GM12878 (cell line): ENCODE measurements at regions not wholly inside any gene's neighbourhood (a gene's known extent, or its start where the extent isn't known, plus 50 kb on each side); places are given as distances from the start of the nearest gene placed in this dataset.

ENCODE experiments used
- ATAC-seq: fragments of 200-7000 bp; cut with Tn5 transposase; 3 replicates; pipeline ENCODE4 v1.9.1; 2020; ENCODE audit warnings: mild to moderate bottlenecking, moderate library complexity
- BruUV-seq: library from RNA; stranded (reverse); fragments of 400-500 nt; replicated peaks from 2 replicates; lab custom pipeline; 2021; lab: Mats Ljungman, UMichigan
- CTCF ChIA-PET: fragments of 300-600 bp; sonication (Branson Sonifier 250); formaldehyde crosslinking; extraction: SDS; loops from one replicate; lab custom pipeline; 2021; ENCODE audit warnings: inconsistent platforms; lab: Yijun Ruan, JAX
- POLR2A ChIA-PET: fragments of 350-600 bp; formaldehyde crosslinking; extraction: SDS; loops from one replicate; lab custom pipeline; 2021; ENCODE audit warnings: inconsistent platforms; lab: Charles Lee
- RAD21 ChIA-PET: fragments of 300-600 bp; sonication (Branson Sonifier 250); formaldehyde crosslinking; loops from one replicate; lab custom pipeline; 2023; ENCODE audit warnings: antibody characterized with exemption; ENCODE audit not compliant: unreplicated experiment; lab: Charles Lee
- SMC1A ChIA-PET: fragments of 300-600 bp; sonication (Branson Sonifier 250); formaldehyde crosslinking; loops from one replicate; lab custom pipeline; 2023; ENCODE audit not compliant: unreplicated experiment, uncharacterized antibody; lab: Charles Lee
- DNase-seq: peaks from one replicate; pipeline ENCODE4 v3.0.0-alpha.2; 2011; ENCODE audit warnings: low read depth, low spot score
- FAIRE-seq: peaks from 3 replicates; lab custom pipeline; 2011; peaks lifted over from hg19 to GRCh38; lab: Jason Lieb, UNC
- H2AFZ ChIP-seq: 2 replicates; pipeline ENCODE4 v1.6.0; 2011; ENCODE audit warnings: low read depth, low read length, control low read depth; ENCODE audit not compliant: control insufficient read depth
- H3K27ac ChIP-seq: 2 replicates; pipeline ENCODE4 v1.5.1; 2011; ENCODE audit warnings: control low read depth; ENCODE audit not compliant: control insufficient read depth, insufficient read depth
- H3K27me3 ChIP-seq, 2 experiments: replicated peaks in 1 of 2; 2 replicates each; pipeline versions ENCODE4 v1.6.0 to v1.6.1; 2011; ENCODE audit warnings: low read length in 1 of 2; ENCODE audit not compliant: control insufficient read depth in 2 of 2, insufficient read depth in 2 of 2
- H3K36me3 ChIP-seq, 2 experiments: 2 replicates each; pipeline ENCODE4 v1.5.1; 2011; ENCODE audit warnings: low read length in 1 of 2; ENCODE audit not compliant: control insufficient read depth in 2 of 2, insufficient read depth in 2 of 2
- H3K4me1 ChIP-seq: 2 replicates; pipeline ENCODE4 v1.6.1; 2011; ENCODE audit warnings: mild to moderate bottlenecking, low read length, moderate library complexity, mixed read lengths; ENCODE audit not compliant: control insufficient read depth, insufficient read depth
- H3K4me2 ChIP-seq: 2 replicates; pipeline ENCODE4 v1.6.0; 2011; ENCODE audit warnings: control low read depth; ENCODE audit not compliant: control insufficient read depth, insufficient read depth
- H3K4me3 ChIP-seq: fragments of 200-600 bp; sonication (generic); 2 replicates; pipeline ENCODE4 v1.5.1; 2016
- H3K79me2 ChIP-seq: 2 replicates; pipeline ENCODE4 v1.6.0; 2011; ENCODE audit warnings: low read length; ENCODE audit not compliant: control insufficient read depth, insufficient read depth
- H3K9ac ChIP-seq: 2 replicates; pipeline ENCODE4 v1.8.0; 2011; ENCODE audit warnings: low read length, control low read depth, mixed read lengths; ENCODE audit not compliant: control insufficient read depth, insufficient read depth
- H3K9me3 ChIP-seq: replicated peaks from 3 replicates; pipeline ENCODE4 v1.5.1; 2011; ENCODE audit warnings: mild to moderate bottlenecking, low read length; ENCODE audit not compliant: control insufficient read depth, insufficient read depth
- H4K20me1 ChIP-seq: 2 replicates; pipeline ENCODE4 v1.6.0; 2011; ENCODE audit not compliant: control insufficient read depth, insufficient read depth
- ASH2L ChIP-seq: fragments of 300-600, 200-600 bp; sonication (generic); IDR thresholded peaks from 2 replicates; pipeline ENCODE4 v1.6.1; 2017; ENCODE audit warnings: low read depth, mild to moderate bottlenecking, borderline replicate concordance
- BMI1 ChIP-seq: fragments of 450-650 bp; IDR thresholded peaks from 2 replicates; pipeline ENCODE4 v1.6.1; 2016; ENCODE audit warnings: mild to moderate bottlenecking, moderate library complexity, borderline replicate concordance
- E2F4 ChIP-seq: IDR thresholded peaks from 2 replicates; pipeline ENCODE4 v1.6.1; 2012; ENCODE audit warnings: low read depth, low read length, improper control_type of control experiment
- EED ChIP-seq: sonication (generic); IDR thresholded peaks from 2 replicates; pipeline ENCODE4 v1.6.1; 2016; ENCODE audit warnings: antibody characterized with exemption, low read depth
- ESRRA ChIP-seq: IDR thresholded peaks from 2 replicates; pipeline ENCODE4 v1.6.1; 2012; ENCODE audit warnings: mild to moderate bottlenecking, low read length, improper control_type of control experiment
- EZH2 ChIP-seq: IDR thresholded peaks from 2 replicates; pipeline ENCODE4 v1.6.1; 2012; ENCODE audit warnings: low read depth, mild to moderate bottlenecking, control low read depth, inconsistent platforms, low read length, borderline replicate concordance; ENCODE audit not compliant: control insufficient read depth
- FOXM1 ChIP-seq: IDR thresholded peaks from 2 replicates; pipeline ENCODE4 v1.6.1; 2012; ENCODE audit warnings: low read depth, mild to moderate bottlenecking, inconsistent platforms, low read length, moderate library complexity
- HCFC1 ChIP-seq: fragments of 150-350 bp; IDR thresholded peaks from 2 replicates; pipeline ENCODE4 v1.6.1; 2014; ENCODE audit warnings: low read length
- JUND ChIP-seq: IDR thresholded peaks from 2 replicates; pipeline ENCODE4 v1.6.1; 2012; ENCODE audit warnings: low read depth, mild to moderate bottlenecking, low read length, improper control_type of control experiment, moderate library complexity
- KDM1A ChIP-seq: fragments of 200-600 bp; sonication (generic); IDR thresholded peaks from 2 replicates; pipeline ENCODE4 v1.6.1; 2016; ENCODE audit warnings: borderline replicate concordance
- KLF5 ChIP-seq: fragments of 450-650 bp; IDR thresholded peaks from 2 replicates; pipeline ENCODE4 v1.6.1; 2014; ENCODE audit warnings: mild to moderate bottlenecking; ENCODE audit not compliant: partially characterized antibody
- PML ChIP-seq: IDR thresholded peaks from 2 replicates; pipeline ENCODE4 v1.6.1; 2012; ENCODE audit warnings: low read length, inconsistent platforms
- SMC3 ChIP-seq: IDR thresholded peaks from 2 replicates; pipeline ENCODE4 v1.6.1; 2011; ENCODE audit warnings: low read length, improper control_type of control experiment, borderline replicate concordance
- SREBF1 ChIP-seq: IDR thresholded peaks from 2 replicates; pipeline ENCODE4 v1.6.1; 2012; ENCODE audit warnings: mild to moderate bottlenecking, low read length
- STAT1 ChIP-seq: fragments of 450-650 bp; conservative IDR thresholded peaks from 2 replicates; pipeline ENCODE4 v1.6.1; 2014; ENCODE audit warnings: antibody characterized with exemption, mild to moderate bottlenecking
- TCF7 ChIP-seq: IDR thresholded peaks from 2 replicates; pipeline ENCODE4 v1.6.1; 2014; ENCODE audit warnings: antibody characterized with exemption, borderline replicate concordance
- YY1 ChIP-seq: IDR thresholded peaks from 2 replicates; pipeline ENCODE4 v1.6.1; 2011; ENCODE audit warnings: low read depth, mild to moderate bottlenecking, low read length
- WGBS: methylation state at CpG from one replicate; pipeline ENCODE4 v1.1.6; 2016; ENCODE audit warnings: low lambda C conversion rate; ENCODE audit not compliant: insufficient replicate concordance, insufficient coverage; ENCODE audit errors: missing lambda C conversion rate; 5-methylcytosine and 5-hydroxymethylcytosine counted together
- in situ Hi-C: fragments of 300-500 bp; cut with MboI; formaldehyde crosslinking; loops from 9 replicates; pipeline ENCODE4 v1.14.3; 2018; ENCODE audit warnings: mixed read lengths
- intact Hi-C: fragments of 100-400 bp; cut with micrococcal nuclease; formaldehyde crosslinking; loops from one replicate; pipeline ENCODE4 v1.14.2; 2022; ENCODE audit not compliant: unreplicated experiment
- TF ChIP-seq, protein P1 (sequence below): fragments of 450-650 bp; IDR thresholded peaks from 2 replicates; pipeline ENCODE4 v1.6.1; 2017; ENCODE audit warnings: antibody characterized with exemption, mild to moderate bottlenecking, moderate library complexity

GRCh38 chr17:69981441-69981840, 93.6 kb upstream of the KCNJ16 start:
- ChIA-PET POLR2A (no interaction called here), SMC1A (no interaction called here), RAD21 (no interaction called here), CTCF (interaction anchor here (0.7 to 1.5 kb wide), 3 partner anchors 36 to 413 kb away, joined by 3 to 4 read pairs (median 3); no protein-coding TSS in a partner anchor)
- H3K9me3 ChIP-seq, result no peaks in the 10 kb centered on the region
- no peak for FAIRE-seq
- no peaks in the 10 kb centered on the region for H3K79me2 ChIP-seq
- TF ChIP-seq SMC3, result no peak
- no peak for TF ChIP-seq SREBF1
- no peak for TF ChIP-seq FOXM1
- TF ChIP-seq, protein P1, sequence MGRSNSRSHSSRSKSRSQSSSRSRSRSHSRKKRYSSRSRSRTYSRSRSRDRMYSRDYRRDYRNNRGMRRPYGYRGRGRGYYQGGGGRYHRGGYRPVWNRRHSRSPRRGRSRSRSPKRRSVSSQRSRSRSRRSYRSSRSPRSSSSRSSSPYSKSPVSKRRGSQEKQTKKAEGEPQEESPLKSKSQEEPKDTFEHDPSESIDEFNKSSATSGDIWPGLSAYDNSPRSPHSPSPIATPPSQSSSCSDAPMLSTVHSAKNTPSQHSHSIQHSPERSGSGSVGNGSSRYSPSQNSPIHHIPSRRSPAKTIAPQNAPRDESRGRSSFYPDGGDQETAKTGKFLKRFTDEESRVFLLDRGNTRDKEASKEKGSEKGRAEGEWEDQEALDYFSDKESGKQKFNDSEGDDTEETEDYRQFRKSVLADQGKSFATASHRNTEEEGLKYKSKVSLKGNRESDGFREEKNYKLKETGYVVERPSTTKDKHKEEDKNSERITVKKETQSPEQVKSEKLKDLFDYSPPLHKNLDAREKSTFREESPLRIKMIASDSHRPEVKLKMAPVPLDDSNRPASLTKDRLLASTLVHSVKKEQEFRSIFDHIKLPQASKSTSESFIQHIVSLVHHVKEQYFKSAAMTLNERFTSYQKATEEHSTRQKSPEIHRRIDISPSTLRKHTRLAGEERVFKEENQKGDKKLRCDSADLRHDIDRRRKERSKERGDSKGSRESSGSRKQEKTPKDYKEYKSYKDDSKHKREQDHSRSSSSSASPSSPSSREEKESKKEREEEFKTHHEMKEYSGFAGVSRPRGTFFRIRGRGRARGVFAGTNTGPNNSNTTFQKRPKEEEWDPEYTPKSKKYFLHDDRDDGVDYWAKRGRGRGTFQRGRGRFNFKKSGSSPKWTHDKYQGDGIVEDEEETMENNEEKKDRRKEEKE, result no peak
- TF ChIP-seq HCFC1, result no peak
- no peak for TF ChIP-seq ESRRA
- TF ChIP-seq E2F4, result no peak
- TF ChIP-seq EED, result no peak
- TF ChIP-seq BMI1, result no peak
- no peak for TF ChIP-seq TCF7
- TF ChIP-seq KDM1A, result no peak
- no peak for TF ChIP-seq STAT1
- no peak for TF ChIP-seq YY1
- TF ChIP-seq PML, result no peak
- TF ChIP-seq ASH2L, result no peak
- no peak for TF ChIP-seq JUND
- no peak for TF ChIP-seq EZH2
- TF ChIP-seq KLF5, result no peak
- intact Hi-C loops, result no loop called here
- no peaks in the 10 kb centered on the region for H3K4me1 ChIP-seq
- H2AFZ ChIP-seq, result no peak overlapping the region
- H3K4me3 ChIP-seq, result no peak overlapping the region
- in situ Hi-C loops, result no loop called here
- no peak overlapping the region for H3K9ac ChIP-seq
- H3K4me2 ChIP-seq, result no peak overlapping the region
- ATAC-seq, result no peak
- BruUV-seq, result no TSS peak
- H3K27me3 ChIP-seq, result no peaks in the 10 kb centered on the region
- no peaks in the 10 kb centered on the region for H3K36me3 ChIP-seq
- no peak overlapping the region for H3K27ac ChIP-seq
- no peaks in the 10 kb centered on the region for H4K20me1 ChIP-seq
- WGBS, result 55% methylated on average over 5 of the region's 5 CpGs
- DNase-seq, result no peak
